K562 (cell line): ENCODE measurements at regions not wholly inside any gene's neighbourhood (a gene's known extent, or its start where the extent isn't known, plus 50 kb on each side); places are given as distances from the start of the nearest gene placed in this dataset.

Experiments
- ATAC-seq: fragments of 200-7000 bp; cut with Tn5 transposase; 3 replicates; pipeline ENCODE4 v1.9.1; 2020; ENCODE audit warnings: moderate library complexity
- BruUV-seq: library from RNA; stranded (reverse); fragments of 400-500 nt; replicated peaks from 2 replicates; lab custom pipeline; 2021; lab: Mats Ljungman, UMichigan
- CTCF ChIA-PET: fragments of 300-600 bp; formaldehyde crosslinking; extraction: SDS; loops from one replicate; lab custom pipeline; 2021; ENCODE audit warnings: low intra/inter-chr PET ratio; lab: Yijun Ruan, JAX
- POLR2A ChIA-PET: fragments of 300-600, 350-650 bp; sonication (Branson Sonifier 250); formaldehyde crosslinking; extraction: SDS; loops from one replicate; lab custom pipeline; 2021; ENCODE audit warnings: antibody characterized with exemption, inconsistent platforms; lab: Yijun Ruan, JAX
- DNase-seq, 4 experiments: peaks; one replicate each; pipeline versions ENCODE4 v3.0.0 to v3.0.0-alpha.2; 2011 to 2018; ENCODE audit warnings: low spot score in 3 of 4, mixed read lengths in 3 of 4; ENCODE audit errors: extremely low read depth in 1 of 4
- FAIRE-seq: peaks from 2 replicates; lab custom pipeline; 2011; peaks lifted over from hg19 to GRCh38; lab: Jason Lieb, UNC
- H2AFZ ChIP-seq: 2 replicates; pipeline ENCODE4 v1.6.0; 2011; ENCODE audit warnings: low read depth, low read length, control low read depth, inconsistent platforms
- H3K27ac ChIP-seq: fragments of 200-600 bp; 3 replicates; pipeline ENCODE4 v1.8.0; 2011; ENCODE audit warnings: low read depth, mild to moderate bottlenecking, control low read depth, inconsistent platforms, low read length, moderate library complexity, mixed read lengths; ENCODE audit errors: extremely low read depth
- H3K27me3 ChIP-seq, 2 experiments: fragments of 300-600 bp in 1 of 2; 2 replicates in 1 of 2; 3 replicates in 1 of 2; pipeline versions ENCODE4 v1.6.0 to v1.8.0; 2011; ENCODE audit warnings: inconsistent platforms in 2 of 2, low read length in 2 of 2, mild to moderate bottlenecking in 1 of 2, mixed read lengths in 1 of 2, moderate library complexity in 1 of 2; ENCODE audit not compliant: control insufficient read depth in 2 of 2, insufficient read depth in 2 of 2
- H3K36me3 ChIP-seq: fragments of 300-600 bp; 3 replicates; pipeline ENCODE4 v1.8.0; 2011; ENCODE audit warnings: mild to moderate bottlenecking, low read length, inconsistent platforms; ENCODE audit not compliant: control insufficient read depth, insufficient read depth
- H3K4me1 ChIP-seq, 2 experiments: fragments of 200-600 bp in 1 of 2; replicated peaks in 1 of 2; 2 replicates in 1 of 2; 3 replicates in 1 of 2; pipeline versions ENCODE4 v1.5.1 to v1.8.0; 2011; ENCODE audit warnings: inconsistent platforms in 2 of 2, low read length in 2 of 2, mild to moderate bottlenecking in 1 of 2, mixed read lengths in 1 of 2, moderate library complexity in 1 of 2; ENCODE audit not compliant: control insufficient read depth in 2 of 2, insufficient read depth in 2 of 2
- H3K4me2 ChIP-seq: 2 replicates; pipeline ENCODE4 v1.6.1; 2011; ENCODE audit warnings: low read length, control low read depth, inconsistent platforms, mixed read lengths; ENCODE audit not compliant: insufficient read depth
- H3K4me3 ChIP-seq: fragments of 200-600 bp; sonication (generic), shearing (Covaris generic); 2 replicates; pipeline ENCODE4 v1.5.1; 2016; ENCODE audit warnings: control low read depth, inconsistent platforms
- H3K79me2 ChIP-seq: fragments of 200-600 bp; 3 replicates; pipeline ENCODE4 v1.8.0; 2011; ENCODE audit warnings: low read length, inconsistent platforms; ENCODE audit not compliant: control insufficient read depth, insufficient read depth
- H3K9ac ChIP-seq, 2 experiments: 2 replicates each; pipeline versions ENCODE4 v1.6.0 to v1.6.1; 2011; ENCODE audit warnings: low read depth in 2 of 2, low read length in 2 of 2, control low read depth in 1 of 2, inconsistent platforms in 1 of 2, mild to moderate bottlenecking in 1 of 2, mixed read lengths in 1 of 2; ENCODE audit not compliant: insufficient read depth in 1 of 2
- H3K9me1 ChIP-seq: one replicate; pipeline ENCODE4 v1.6.0; 2011; ENCODE audit warnings: inconsistent platforms, mild to moderate bottlenecking, low read length, moderate library complexity; ENCODE audit not compliant: control insufficient read depth, insufficient read depth
- H3K9me3 ChIP-seq: replicated peaks from 2 replicates; pipeline ENCODE4 v1.5.1; 2011; ENCODE audit warnings: low read depth, low read length, inconsistent platforms; ENCODE audit not compliant: control insufficient read depth, insufficient read depth
- H4K20me1 ChIP-seq: replicated peaks from 2 replicates; pipeline ENCODE4 v1.6.1; 2011; ENCODE audit warnings: low read length, inconsistent platforms, mixed read lengths; ENCODE audit not compliant: control insufficient read depth, insufficient read depth
- HES1 ChIP-seq: fragments of 450-650 bp; IDR thresholded peaks from 2 replicates; pipeline ENCODE4 v1.6.1; 2016; ENCODE audit warnings: low read depth, mild to moderate bottlenecking, moderate library complexity
- HEY1 ChIP-seq: fragments of 250-450 bp; sonication (Bioruptor Pico); IDR thresholded peaks from 2 replicates; pipeline ENCODE4 v1.5.0; 2020; ENCODE audit warnings: mild to moderate bottlenecking, moderate library complexity, borderline replicate concordance
- KLF1 ChIP-seq: fragments of 450-650 bp; IDR thresholded peaks from 2 replicates; pipeline ENCODE4 v1.6.1; 2016; ENCODE audit warnings: missing genetic modification characterization, missing compliant biosample characterization
- NCOR1 ChIP-seq: fragments of 450-650 bp; IDR thresholded peaks from 2 replicates; pipeline ENCODE4 v1.6.1; 2016; ENCODE audit warnings: mild to moderate bottlenecking, moderate library complexity
- NFXL1 ChIP-seq: fragments of 450-650 bp; formaldehyde crosslinking; IDR thresholded peaks from 2 replicates; pipeline ENCODE4 v1.4.0; 2021; ENCODE audit warnings: mild to moderate bottlenecking
- NR2F6 ChIP-seq: fragments of 450-650 bp; formaldehyde crosslinking; IDR thresholded peaks from 2 replicates; pipeline ENCODE4 v1.4.0; 2020; ENCODE audit warnings: mild to moderate bottlenecking
- NUFIP1 ChIP-seq: fragments of 450-650 bp; IDR thresholded peaks from 2 replicates; pipeline ENCODE4 v1.6.1; 2018; ENCODE audit not compliant: partially characterized antibody
- POLR2AphosphoS2 ChIP-seq: IDR thresholded peaks from 2 replicates; pipeline ENCODE4 v1.6.1; 2012; ENCODE audit warnings: low read length, improper control_type of control experiment
- PTBP1 ChIP-seq: fragments of 200-400 bp; formaldehyde crosslinking; IDR thresholded peaks from 2 replicates; pipeline ENCODE4 v1.6.1; 2017; ENCODE audit warnings: low read depth, low read length
- U2AF1 ChIP-seq: fragments of 200-400 bp; formaldehyde crosslinking; optimal IDR thresholded peaks from 2 replicates; pipeline ENCODE3; 2017; ENCODE audit warnings: mild to moderate bottlenecking, low read depth, low read length, moderate library complexity
- ZBTB7A ChIP-seq: IDR thresholded peaks from 2 replicates; pipeline ENCODE4 v1.6.1; 2011; ENCODE audit warnings: low read depth, mild to moderate bottlenecking, low read length, moderate library complexity, borderline replicate concordance; ENCODE audit not compliant: control insufficient read depth
- ZBTB8A ChIP-seq: fragments of 450-650 bp; IDR thresholded peaks from 2 replicates; pipeline ENCODE4 v1.6.1; 2018; ENCODE audit warnings: mild to moderate bottlenecking, moderate library complexity; ENCODE audit not compliant: partially characterized antibody
- ZNF764 ChIP-seq: fragments of 250-450 bp; sonication (Bioruptor Pico); IDR thresholded peaks from 2 replicates; pipeline ENCODE4 v1.4.0; 2020; ENCODE audit warnings: low read depth, mild to moderate bottlenecking, moderate library complexity
- WGBS: fragments of 100-300 bp; shearing (Covaris generic); methylation state at CpG from one replicate; pipeline ENCODE4 v1.1.6; 2016; ENCODE audit warnings: low coverage, mixed read lengths; ENCODE audit not compliant: insufficient coverage; ENCODE audit errors: missing lambda C conversion rate; 5-methylcytosine and 5-hydroxymethylcytosine counted together
- in situ Hi-C: fragments of 300-500 bp; cut with MboI; formaldehyde crosslinking; loops from 4 replicates; pipeline ENCODE4 v1.15.0; 2018; ENCODE audit warnings: inconsistent platforms, mixed read lengths
- intact Hi-C: fragments of 100-400 bp; cut with micrococcal nuclease; formaldehyde crosslinking; loops from 2 replicates; pipeline ENCODE4 v1.14.2; 2022
- TF ChIP-seq, protein P1 (sequence below), 2 experiments: fragments of 450-650 bp; formaldehyde crosslinking in 1 of 2; IDR thresholded peaks; 2 replicates each; pipeline versions ENCODE4 v1.4.0 to v1.6.1; 2014 to 2020; ENCODE audit warnings: mild to moderate bottlenecking in 2 of 2, borderline replicate concordance in 1 of 2, low read depth in 1 of 2

DNA sequence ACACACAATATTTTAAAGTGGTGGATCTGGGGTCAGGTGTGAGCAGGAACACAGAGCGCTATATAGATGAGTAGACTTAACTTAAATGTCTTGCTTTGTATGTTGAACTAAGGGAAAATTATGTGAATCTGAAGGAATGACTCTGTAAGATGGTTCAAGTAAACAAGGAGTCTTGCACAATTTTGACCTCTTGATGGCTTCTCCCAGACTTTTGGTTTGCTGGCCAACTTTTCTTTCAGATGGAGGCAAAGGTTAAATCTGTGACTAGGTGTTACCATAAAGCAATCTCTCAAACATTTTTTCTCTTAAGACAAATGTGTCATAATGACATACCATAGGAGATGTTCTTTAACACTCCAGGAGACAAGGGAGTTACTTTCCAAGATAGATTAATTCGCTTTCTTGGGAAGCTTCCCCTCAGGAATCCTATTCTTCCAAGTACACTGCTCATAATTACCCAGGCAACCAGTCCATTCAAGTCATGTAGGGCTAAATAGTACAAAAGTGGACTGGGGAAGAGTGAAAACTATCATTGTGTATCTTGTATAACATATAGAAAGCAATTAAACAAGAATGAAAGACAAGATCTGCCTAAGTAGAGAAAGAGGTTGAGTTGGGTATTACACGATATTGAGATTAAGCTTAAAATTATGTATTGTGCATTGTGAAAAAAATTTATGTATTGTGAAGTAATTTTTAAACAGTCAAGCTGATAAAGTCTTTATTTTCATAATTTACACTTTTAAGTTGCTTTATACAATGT lies 60.3 kb upstream of the SLC27A6 start:
- ChIA-PET POLR2A (no interaction called here), CTCF (interaction anchor here (0.6 to 2.8 kb wide), 4 partner anchors 18 to 863 kb away, joined by 3 to 17 read pairs (median 8); no protein-coding TSS in a partner anchor)
- no peaks in the 10 kb centered on the region for H3K9me3 ChIP-seq
- TF ChIP-seq PTBP1 = no peak
- no peak for TF ChIP-seq NR2F6 (CRISPR knock-in tag)
- no peak for TF ChIP-seq POLR2AphosphoS2
- no peak for TF ChIP-seq U2AF1
- TF ChIP-seq ZBTB7A = no peak
- no peak for TF ChIP-seq NCOR1
- no peak for TF ChIP-seq ZNF764 (CRISPR knock-in tag)
- no peak for TF ChIP-seq HES1
- TF ChIP-seq KLF1 (tag) = no peak
- TF ChIP-seq NFXL1 (CRISPR knock-in tag) = no peak
- no peak for TF ChIP-seq HEY1 (CRISPR knock-in tag)
- TF ChIP-seq, protein P1, sequence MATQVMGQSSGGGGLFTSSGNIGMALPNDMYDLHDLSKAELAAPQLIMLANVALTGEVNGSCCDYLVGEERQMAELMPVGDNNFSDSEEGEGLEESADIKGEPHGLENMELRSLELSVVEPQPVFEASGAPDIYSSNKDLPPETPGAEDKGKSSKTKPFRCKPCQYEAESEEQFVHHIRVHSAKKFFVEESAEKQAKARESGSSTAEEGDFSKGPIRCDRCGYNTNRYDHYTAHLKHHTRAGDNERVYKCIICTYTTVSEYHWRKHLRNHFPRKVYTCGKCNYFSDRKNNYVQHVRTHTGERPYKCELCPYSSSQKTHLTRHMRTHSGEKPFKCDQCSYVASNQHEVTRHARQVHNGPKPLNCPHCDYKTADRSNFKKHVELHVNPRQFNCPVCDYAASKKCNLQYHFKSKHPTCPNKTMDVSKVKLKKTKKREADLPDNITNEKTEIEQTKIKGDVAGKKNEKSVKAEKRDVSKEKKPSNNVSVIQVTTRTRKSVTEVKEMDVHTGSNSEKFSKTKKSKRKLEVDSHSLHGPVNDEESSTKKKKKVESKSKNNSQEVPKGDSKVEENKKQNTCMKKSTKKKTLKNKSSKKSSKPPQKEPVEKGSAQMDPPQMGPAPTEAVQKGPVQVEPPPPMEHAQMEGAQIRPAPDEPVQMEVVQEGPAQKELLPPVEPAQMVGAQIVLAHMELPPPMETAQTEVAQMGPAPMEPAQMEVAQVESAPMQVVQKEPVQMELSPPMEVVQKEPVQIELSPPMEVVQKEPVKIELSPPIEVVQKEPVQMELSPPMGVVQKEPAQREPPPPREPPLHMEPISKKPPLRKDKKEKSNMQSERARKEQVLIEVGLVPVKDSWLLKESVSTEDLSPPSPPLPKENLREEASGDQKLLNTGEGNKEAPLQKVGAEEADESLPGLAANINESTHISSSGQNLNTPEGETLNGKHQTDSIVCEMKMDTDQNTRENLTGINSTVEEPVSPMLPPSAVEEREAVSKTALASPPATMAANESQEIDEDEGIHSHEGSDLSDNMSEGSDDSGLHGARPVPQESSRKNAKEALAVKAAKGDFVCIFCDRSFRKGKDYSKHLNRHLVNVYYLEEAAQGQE (IDR thresholded peaks at IDR 0.05; ENCODE audit: borderline replicate concordance) = no peak
- TF ChIP-seq, protein P1 (CRISPR knock-in tag; IDR thresholded peaks at IDR 0.05; ENCODE audit: low read depth) = no peak
- no peak for TF ChIP-seq NUFIP1
- TF ChIP-seq ZBTB8A = no peak
- no peaks in the 10 kb centered on the region for H4K20me1 ChIP-seq
- WGBS = 2% methylated on average over 3 of the region's 3 CpGs
- H3K36me3 ChIP-seq = no peaks in the 10 kb centered on the region
- intact Hi-C loops = loop anchor here (1.0 to 10.0 kb wide), 7 partner anchors 147 to 1340 kb away; partner anchors contain the start of gene ISOC1
- H3K4me1 ChIP-seq = no peaks in the 10 kb centered on the region
- no TSS peak for BruUV-seq
- H3K27me3 ChIP-seq = no peaks in the 10 kb centered on the region
- no peak for ATAC-seq
- H3K9me1 ChIP-seq = no peaks in the 10 kb centered on the region
- no peak overlapping the region for H3K9ac ChIP-seq
- H2AFZ ChIP-seq = no peak overlapping the region
- no peaks in the 10 kb centered on the region for H3K79me2 ChIP-seq
- H3K27ac ChIP-seq = no peak overlapping the region
- H3K4me2 ChIP-seq = no peak overlapping the region
- no peak for DNase-seq
- no peak for FAIRE-seq
- in situ Hi-C loops = loop anchor here (25.0 kb wide), 1 partner anchor 232 kb away; no protein-coding TSS in a partner anchor
- no peak overlapping the region for H3K4me3 ChIP-seq
